Fibroblast of the conjunctiva (primary cell): ENCODE measurements at regions not wholly inside any gene's neighbourhood (a gene's known extent, or its start where the extent isn't known, plus 50 kb on each side); places are given as distances from the start of the nearest gene placed in this dataset.
A peak's percentile ranks its signal among the peaks of the same experiment; 100 is the strongest.

Experiments used
- DNase-seq: peaks from one replicate; pipeline ENCODE4 v3.0.0-alpha.2; 2010; ENCODE audit warnings: low read depth

DNA sequence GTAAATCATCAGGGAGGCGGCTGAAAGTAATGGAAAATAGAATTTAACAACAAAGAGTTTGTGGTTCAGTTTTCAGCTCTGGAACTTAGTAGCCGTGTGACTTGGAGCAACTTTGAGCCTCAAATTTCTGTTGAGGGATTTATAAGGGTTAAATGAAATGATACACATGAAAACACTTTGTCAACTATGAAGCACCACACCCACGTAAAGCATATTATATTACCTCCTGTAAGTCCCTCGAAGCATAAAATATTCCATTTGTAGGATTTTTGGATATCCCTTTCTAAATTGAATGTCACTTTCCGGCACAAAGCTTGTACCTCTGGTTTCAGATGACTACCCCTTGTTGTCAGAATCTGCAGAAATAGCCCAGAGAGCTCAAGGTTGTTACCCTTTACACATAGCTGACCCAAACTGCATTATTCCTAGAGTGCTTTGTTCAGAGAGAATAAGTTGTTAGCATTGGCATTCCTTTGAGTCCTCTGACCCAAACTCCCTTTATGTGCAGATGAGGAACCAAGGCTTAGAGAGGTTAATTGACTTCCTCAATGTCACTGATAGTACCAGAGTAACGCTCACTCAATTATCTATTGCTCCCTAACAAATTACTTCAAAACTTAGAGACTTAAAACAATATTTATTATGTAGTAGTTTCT is 187.9 kb upstream of the UMPS start:
- no peak for DNase-seq

DNA sequence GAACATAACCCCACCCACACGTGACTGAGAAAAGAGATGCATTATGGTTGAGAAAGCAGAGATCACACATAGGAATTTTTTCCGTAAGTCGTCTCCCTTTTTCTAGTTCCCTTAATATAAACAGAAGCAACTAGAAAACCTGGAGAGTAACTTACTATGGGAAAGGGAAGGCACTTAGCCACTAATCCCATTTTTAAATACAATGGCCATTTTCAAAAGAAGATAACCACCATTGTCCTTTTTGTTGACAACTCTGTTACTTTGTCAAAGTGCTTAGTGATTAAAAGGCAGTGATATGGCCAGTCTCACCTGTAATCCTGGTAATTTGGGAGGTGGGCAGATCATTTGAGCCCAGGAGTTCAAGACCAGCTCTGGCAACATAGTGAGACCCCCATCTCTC is 184.4 kb upstream of the UMPS start:
- DNase-seq: no peak

- DNase-seq: no peak
Measured at GRCh38 chr3:124552224-124552623, 178.0 kb upstream of the UMPS start.

DNA sequence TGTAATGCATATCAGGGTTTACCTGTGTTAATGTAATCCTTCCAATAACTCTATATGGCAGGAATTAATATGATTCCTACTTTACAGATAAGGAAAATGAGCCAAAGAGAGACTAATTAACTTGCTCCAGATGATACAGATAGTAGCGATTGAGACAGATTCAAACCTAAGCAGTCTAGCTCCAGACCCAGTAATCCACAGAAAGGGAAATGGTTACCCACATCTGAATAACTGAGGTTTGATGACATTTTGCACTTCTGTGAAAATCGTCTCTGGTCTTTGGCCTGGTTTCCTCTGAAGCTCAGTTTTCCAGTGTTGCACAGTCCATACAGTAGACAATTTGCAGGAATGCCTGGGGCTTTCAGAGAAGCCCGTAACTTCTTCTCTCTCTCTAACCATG is 177.1 kb upstream of the UMPS start:
- no peak for DNase-seq

- DNase-seq: no peak
Measured at GRCh38 chr3:124556636-124557035, 173.6 kb upstream of the UMPS start.

- DNase-seq: no peak
Measured at GRCh38 chr3:124557433-124558232, 172.6 kb upstream of the UMPS start.

- peak; percentile 93 for DNase-seq
Measured at GRCh38 chr3:124558991-124559845, 171.0 kb upstream of the UMPS start.

DNA sequence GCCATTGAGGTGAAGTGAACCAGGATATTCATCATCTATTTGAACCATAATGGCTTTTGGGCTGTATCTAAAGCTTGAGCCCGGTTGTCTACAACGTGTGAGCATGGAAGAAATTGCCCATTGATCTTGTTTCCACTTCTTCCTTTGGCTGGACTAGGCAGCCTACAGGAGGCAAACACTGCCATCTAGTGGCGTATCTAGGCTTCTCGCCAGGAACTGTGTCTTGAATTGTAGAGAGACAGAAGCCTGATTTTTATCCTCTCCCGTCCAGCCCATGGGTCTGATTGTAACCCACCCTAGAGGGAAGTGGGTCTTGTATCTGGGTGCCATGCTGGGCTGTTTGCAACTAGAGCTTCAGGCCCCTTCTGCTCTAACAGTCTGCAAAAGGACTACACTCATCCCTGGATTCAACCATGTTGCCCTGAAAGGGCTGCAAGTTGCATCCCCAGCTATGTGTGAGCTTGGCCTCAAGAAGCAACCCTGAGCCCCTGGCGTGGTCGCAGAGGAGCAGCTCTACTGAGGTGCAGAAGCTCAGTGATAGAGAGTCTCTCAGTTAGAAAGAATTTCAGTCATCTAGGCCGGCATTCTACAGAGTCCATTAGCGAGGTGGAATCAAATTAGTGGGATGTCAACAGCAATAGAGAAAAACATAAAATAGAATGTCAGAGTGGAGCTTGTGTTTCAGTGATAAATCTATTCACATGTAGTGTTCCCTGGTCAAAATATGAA is 170.2 kb upstream of the UMPS start:
- DNase-seq: peak; percentile 78

GRCh38 chr3:124560666-124561215 is 169.5 kb upstream of the UMPS start:
- DNase-seq: no peak

DNA sequence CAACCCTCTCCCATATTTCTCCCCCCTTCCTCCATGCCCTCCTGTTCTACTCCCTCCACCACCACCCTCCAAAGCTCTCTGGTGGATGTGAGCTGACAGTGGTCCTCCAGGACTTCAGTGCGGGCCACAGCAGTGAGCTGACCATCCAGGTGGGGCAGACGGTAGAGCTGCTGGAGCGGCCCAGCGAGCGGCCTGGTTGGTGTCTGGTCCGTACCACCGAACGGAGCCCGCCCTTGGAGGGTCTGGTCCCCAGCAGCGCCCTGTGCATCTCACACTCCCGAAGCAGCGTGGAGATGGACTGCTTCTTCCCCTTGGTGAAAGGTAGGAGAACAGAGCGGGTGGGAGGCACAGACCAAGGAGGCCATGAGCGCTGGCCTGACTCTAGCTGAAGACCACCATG is 167.5 kb upstream of the UMPS start:
- no peak for DNase-seq

DNA sequence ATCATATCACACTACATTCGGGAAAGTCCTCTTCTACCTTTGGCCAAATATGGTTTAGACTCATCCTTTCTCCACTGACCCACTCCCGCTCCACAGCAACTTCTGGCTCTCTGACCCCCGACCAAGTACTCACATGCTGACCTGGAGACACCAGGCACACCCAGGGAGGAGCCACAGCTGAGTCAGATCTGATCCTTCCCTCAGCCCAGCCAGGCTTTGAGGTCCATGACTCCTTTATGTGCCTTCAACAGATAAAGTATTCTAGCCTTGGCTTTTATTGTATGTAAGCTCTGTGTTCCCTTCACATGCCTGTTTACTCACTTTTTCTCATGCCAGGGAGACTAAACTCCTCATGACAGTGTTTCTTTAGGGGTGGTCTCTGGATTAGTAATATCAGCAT is 166.9 kb upstream of the UMPS start:
- no peak for DNase-seq

GRCh38 chr3:124565013-124565412 is 165.2 kb upstream of the UMPS start:
- peak; percentile 58 for DNase-seq

GRCh38 chr3:124565551-124565950 is 164.7 kb upstream of the UMPS start:
- no peak for DNase-seq

DNA sequence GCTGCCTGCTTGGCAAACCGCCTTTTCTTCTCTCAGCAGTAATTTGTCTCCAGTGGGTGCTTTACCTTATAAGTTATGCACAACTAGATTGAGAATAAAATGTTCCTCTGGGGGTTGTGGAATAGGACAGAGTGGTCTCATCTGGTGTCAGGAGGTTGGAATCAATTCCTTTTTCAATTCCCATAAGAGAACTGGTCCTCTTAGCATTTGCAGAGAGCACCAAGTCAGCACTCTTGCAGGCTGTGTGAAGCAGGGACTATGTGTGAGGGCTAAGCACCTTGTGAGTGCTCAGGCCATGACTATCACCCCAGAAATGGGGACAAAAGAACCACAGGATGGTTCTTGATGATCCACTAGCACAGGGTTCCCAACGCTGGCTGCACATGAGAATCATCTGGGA is 163.6 kb upstream of the UMPS start:
- no peak for DNase-seq

- DNase-seq: no peak
Measured at GRCh38 chr3:124567179-124567578, 163.1 kb upstream of the UMPS start.

GRCh38 chr3:124569761-124570160 is 160.5 kb upstream of the UMPS start:
- DNase-seq: no peak

GRCh38 chr3:124570232-124570631 is 160.0 kb upstream of the UMPS start:
- no peak for DNase-seq

- no peak for DNase-seq
Measured at GRCh38 chr3:124572851-124573405, 157.3 kb upstream of the UMPS start.

DNA sequence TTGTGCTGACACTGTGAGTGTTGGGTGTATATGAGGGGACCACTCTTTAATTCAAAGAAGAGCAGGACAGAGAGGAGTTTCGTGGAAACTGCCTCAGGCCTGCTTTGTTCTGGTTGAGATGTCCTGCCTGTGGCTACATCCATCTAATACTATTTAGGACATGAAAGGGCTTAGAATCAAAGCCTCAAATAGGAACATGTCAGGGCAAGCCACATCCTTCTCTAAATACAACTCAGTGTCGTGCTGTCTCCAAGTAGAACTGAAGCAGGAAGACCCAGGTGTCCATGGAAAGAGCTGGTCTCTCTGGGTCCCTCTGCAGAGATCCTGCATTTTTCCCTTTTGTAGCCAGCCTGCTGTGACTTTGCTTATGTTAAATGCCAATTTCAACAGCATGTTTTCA is 156.2 kb upstream of the UMPS start:
- no peak for DNase-seq

DNA sequence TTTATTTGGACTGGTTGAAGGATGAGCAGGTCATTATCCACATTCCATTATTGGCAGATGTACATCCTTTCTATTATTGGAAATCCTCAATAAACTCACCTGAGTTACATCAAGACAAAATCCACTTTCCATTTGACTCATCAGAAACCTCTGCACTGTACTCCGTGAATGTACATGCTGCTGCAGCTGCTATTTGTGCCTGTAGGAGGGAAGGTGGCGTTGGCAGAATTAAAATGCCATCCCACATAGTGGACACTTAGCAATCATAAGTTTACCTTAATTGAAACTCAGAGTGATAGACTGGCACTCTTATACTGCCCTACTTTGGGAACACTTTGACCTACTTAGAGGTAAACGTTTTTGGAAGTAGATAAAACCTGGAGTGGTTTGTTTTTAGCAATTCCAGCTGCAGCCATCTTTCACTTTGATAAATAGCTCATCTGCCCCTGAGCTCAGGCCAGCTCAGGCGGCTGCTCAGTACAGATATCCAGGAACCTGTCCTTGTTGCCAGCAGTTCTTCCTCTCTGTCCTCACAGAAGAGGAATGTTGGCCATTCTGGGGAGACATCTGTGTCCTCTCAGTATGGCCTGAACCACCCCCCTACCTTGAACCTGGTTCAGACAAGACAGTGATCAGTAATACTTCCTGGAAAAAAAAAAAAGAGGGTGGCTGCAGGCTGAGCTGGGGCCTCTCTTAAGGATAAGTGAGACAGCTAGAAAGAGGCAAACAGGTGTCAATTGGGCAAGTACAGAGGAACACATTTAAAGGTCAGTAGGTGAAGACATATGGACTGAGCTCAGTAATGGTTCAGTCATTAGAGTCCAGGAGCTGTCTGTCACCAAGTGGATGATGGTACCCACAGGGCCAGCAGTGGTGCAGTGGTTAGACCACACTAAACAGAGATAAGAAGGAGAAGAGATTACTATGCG is 153.4 kb upstream of the UMPS start:
- no peak for DNase-seq
